GM19025 (cell line): ENCODE measurements at regions not wholly inside any gene's neighbourhood (a gene's known extent, or its start where the extent isn't known, plus 50 kb on each side); places are given as distances from the start of the nearest gene placed in this dataset.
"Not testable (repeated sequence)": the region's sequence is repeated elsewhere in the genome, so short reads cannot be mapped to it uniquely, and the experiment has no call there.

Experiments
- ATAC-seq: cut with Tn5 transposase; IDR thresholded peaks from one replicate; pipeline ENCODE4 v1.9.1; 2021; ENCODE audit warnings: mild to moderate bottlenecking, low read depth, moderate library complexity; ENCODE audit not compliant: unreplicated experiment

DNA sequence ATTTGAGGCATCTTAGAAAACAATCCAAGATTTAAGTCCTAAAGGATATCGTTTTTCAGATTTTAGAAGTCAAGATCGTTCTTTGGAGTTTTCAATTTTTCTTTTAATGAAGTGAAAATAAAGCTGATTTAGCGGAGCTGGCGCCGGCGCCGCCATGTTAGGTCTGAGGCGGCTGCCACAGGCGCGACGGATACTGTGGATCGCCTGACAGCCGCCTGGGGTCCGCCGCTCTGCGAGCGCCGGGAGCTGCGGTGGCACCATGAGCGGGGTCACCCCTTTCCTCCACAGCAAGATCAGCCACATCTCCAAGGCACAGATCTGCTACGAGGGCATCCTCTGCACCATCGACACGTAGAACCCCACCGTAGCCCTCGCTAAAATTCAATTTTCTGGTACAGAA lies 247.2 kb downstream of the GJA1 start:
- no peak for ATAC-seq

- not testable (repeated sequence) for ATAC-seq
Measured at GRCh38 chr6:121685806-121686205, 250.4 kb downstream of the GJA1 start.

DNA sequence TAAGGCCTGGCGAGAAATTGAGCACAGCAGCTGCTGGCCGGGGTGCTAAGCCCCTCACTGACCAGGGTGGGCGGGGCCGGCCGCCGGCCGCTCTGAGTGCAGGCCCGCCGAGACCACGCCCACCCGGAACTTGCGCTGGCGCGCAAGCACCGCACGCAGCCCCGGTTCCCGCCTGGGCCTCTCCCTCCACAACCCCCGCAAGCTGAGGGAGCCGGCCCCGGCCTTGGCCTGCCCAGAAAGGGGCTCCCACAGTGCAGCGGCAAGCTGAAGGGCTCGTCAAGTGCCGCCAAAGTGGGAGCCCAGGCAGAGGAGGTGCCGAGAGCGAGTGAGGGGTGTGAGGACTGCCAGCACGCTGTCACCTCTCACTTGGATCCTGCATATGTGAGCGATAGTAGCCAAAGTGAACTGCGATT lies 251.2 kb downstream of the GJA1 start:
- no peak for ATAC-seq

- ATAC-seq: no peak
Measured at GRCh38 chr6:121688974-121689373, 253.5 kb downstream of the GJA1 start.

- ATAC-seq: no peak
Measured at GRCh38 chr6:121691126-121691551, 255.7 kb downstream of the GJA1 start.

- ATAC-seq: no peak
Measured at GRCh38 chr6:121694389-121694788, 258.9 kb downstream of the GJA1 start.

DNA sequence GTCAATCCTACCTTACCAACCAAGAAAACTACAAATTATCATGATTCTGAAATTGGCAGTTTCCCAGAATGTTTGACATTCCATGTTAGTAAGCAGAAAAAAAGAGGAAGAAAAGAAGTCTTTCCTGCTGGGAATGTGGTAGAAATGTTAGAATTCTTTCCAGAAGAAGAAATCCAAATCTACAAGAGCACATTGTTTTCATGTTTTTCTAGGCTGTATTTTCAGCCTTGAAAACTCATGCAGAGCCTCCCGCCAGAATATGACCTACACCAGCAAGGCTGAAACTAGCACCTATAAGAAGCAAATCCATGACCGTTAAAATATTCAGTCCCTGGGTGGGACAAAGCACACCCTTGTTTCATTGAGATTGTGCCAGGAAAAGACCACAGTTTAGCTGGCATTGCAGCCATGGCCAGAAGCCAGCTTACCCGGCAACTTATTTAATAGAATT lies 259.4 kb downstream of the GJA1 start:
- no peak for ATAC-seq

GRCh38 chr6:121695329-121695728 lies 259.9 kb downstream of the GJA1 start:
- no peak for ATAC-seq

- ATAC-seq: no peak
Measured at GRCh38 chr6:121697921-121698320, 262.5 kb downstream of the GJA1 start.

GRCh38 chr6:121698617-121699016 lies 263.2 kb downstream of the GJA1 start:
- no peak for ATAC-seq

GRCh38 chr6:121703129-121703528 lies 267.7 kb downstream of the GJA1 start:
- ATAC-seq: not testable (repeated sequence)

GRCh38 chr6:121711472-121711871 lies 276.0 kb downstream of the GJA1 start:
- ATAC-seq: no peak

GRCh38 chr6:121717686-121718085 lies 282.2 kb downstream of the GJA1 start:
- ATAC-seq: no peak

DNA sequence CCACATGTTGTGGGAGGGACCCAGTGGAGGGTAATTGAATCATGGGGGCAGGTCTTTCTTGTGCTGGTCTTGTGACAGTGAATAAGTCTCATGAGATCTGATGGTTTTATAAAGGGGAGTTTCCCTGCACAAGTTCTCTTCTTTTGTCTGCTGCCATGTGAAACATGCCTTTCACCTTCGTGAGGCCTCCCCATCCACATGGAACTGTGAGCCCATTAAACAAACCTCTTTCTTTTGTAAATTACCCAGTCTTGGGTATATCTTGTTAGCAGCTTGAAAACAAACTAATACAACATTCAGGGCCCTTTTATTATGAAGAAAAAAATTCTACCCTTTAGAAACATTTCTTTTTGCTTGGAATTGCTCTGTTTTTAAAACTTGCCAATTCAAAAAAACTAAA lies 285.4 kb downstream of the GJA1 start:
- not testable (repeated sequence) for ATAC-seq

GRCh38 chr6:121723623-121724022 lies 288.2 kb downstream of the GJA1 start:
- ATAC-seq: no peak

DNA sequence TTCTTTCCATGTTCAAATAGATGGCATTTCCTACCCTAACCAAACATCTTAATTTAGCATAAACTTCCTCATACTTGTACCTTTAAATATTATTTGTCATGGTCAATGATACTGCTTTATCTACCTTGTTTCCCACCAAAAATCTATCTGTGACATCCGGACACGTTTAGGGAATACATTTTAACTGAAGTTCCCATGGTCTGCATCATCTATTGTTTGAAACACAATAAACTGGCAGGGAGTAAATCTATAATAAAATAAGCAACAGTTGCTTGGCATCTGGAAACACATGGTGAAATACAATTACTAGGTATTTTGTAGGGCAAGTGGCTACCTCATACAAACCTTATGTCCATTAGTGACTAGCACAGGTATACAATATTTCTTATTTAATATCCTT lies 289.1 kb downstream of the GJA1 start:
- ATAC-seq: no peak

DNA sequence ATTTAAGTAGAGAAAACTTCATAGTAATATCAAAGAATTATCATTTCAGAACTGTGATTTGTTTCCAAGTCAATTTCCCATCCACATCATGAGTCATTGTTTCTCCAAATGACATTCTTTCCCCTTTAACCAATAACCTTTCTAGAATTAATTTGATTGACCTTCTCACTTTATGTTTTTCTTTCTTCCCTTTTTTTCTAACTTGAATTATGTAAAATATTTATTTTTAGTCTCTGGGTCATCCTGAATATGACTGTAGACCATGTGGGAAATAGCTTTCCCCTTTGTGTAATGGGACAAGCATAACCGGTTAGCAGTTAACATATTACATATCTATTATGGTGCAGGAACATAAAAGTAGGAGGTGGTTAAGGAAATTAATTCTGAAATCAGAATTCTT lies 291.1 kb downstream of the GJA1 start:
- ATAC-seq: no peak

GRCh38 chr6:121730616-121731015 lies 295.2 kb downstream of the GJA1 start:
- ATAC-seq: no peak

GRCh38 chr6:121731381-121731780 lies 295.9 kb downstream of the GJA1 start:
- ATAC-seq: no peak

- ATAC-seq: no peak
Measured at GRCh38 chr6:121732641-121733040, 297.2 kb downstream of the GJA1 start.

- no peak for ATAC-seq
Measured at GRCh38 chr6:121733234-121733633, 297.8 kb downstream of the GJA1 start.

DNA sequence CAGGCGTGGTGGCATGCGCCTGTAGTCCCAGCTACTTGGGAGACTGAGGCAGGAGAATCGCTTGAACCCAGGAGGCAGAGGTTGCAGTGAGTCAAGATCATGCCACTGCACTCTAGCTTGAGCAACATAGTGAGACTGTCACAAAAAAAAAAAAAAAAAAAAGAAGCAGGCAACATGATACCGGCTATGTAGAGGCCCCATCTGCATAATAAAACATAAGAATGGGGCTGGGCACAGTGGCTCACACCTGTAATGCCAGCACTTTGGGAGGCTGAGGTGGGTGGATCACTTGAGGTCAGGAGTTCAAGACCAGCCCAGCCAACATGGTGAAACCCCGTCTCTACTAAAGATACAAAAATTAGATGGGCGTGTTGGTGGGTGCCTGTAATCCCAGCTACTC lies 304.7 kb downstream of the GJA1 start:
- ATAC-seq: not testable (repeated sequence)

- ATAC-seq: no peak
Measured at GRCh38 chr6:121743691-121744090, 308.2 kb downstream of the GJA1 start.
